ENCODE measurements at regions not wholly inside any gene's neighbourhood (a gene's known extent, or its start where the extent isn't known, plus 50 kb on each side); places are given as distances from the start of the nearest gene placed in this dataset.

- TF ChIP-seq EZH2 (IDR thresholded peaks at IDR 0.05; ENCODE audit: borderline replicate concordance, insufficient read depth, low read depth, low read length, poor library complexity, severe bottlenecking) (no peak), CTCF (IDR thresholded peaks at IDR 0.05) (no peak)
Observed at GRCh38 chr16:17801068-17801467, 330.3 kb upstream of the XYLT1 start.

All from B cell (primary cell).